ENCODE measurements at regions not wholly inside any gene's neighbourhood (a gene's known extent, or its start where the extent isn't known, plus 50 kb on each side); places are given as distances from the start of the nearest gene placed in this dataset.

DNA sequence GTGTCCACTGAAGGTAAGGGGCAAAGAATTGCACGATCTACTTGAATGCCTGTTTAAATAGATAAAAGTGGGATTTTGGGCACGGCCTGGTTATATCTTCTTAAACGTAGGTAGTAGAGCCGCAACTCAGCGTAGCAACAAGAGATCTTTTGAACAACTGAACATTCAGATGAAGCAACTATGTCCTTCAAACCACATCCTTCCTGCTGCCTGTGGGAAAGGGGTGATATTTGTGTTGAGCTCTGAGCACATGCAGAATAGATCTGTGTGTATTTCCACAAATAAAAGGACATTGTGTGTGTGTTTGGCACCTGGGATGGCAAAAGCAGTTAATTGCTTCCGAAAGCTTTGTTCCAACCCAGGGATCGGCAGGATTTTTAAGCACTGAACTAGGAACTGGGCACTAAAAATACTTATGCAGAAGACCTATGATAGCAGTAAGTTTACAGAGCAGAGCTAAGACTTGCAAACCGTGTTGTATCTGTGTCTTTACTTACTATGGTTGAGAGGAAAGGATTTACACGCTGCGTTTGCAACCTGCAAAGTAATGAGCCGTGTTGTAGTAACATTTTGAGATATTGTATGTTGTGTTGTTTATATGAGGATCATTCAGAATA lies 333.4 kb downstream of the CHRM3 start:
- ATAC-seq = peak in 3 of 4 donors; percentile 27 to 64 (median 54)
- H3K4me3 ChIP-seq = no peak overlapping the region
- no peaks in the 10 kb centered on the region for H3K36me3 ChIP-seq
- H3K27ac ChIP-seq = no peak overlapping the region
- H3K4me1 ChIP-seq = no peaks in the 10 kb centered on the region
- 34% methylated on average over 11 of the region's 11 CpGs for WGBS (ENCODE audit: insufficient coverage, low coverage, low lambda C conversion rate, missing lambda C conversion rate)
- TF ChIP-seq CTCF (IDR thresholded peaks at IDR 0.05) = no peak
- no peaks in the 10 kb centered on the region for H3K9me3 ChIP-seq
- DNase-seq = no peak
- H3K27me3 ChIP-seq = no peaks in the 10 kb centered on the region
- intact Hi-C loops (cut with DNase I) = no loop called here

DNA sequence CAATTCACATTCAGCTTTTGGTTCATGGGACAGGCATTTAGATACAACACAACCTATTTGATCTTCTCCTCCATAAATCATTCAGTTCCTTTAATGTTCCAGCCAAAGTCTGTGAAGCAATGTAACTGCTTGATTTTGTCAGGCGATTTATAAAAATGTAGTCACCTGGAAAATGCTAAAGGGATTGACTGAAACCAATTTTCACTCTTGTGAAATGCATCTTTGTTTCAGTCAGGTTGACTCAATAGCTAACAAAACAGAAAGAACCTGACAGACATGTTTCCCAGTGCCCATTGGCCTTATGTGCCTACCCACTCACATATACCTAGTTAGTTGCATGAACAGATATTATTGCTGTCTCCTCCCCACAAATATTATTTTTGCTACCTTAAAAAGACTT lies 335.7 kb downstream of the CHRM3 start:
- 65% methylated on average over 1 of the region's 1 CpG for WGBS (ENCODE audit: insufficient coverage, low coverage, low lambda C conversion rate, missing lambda C conversion rate)

DNA sequence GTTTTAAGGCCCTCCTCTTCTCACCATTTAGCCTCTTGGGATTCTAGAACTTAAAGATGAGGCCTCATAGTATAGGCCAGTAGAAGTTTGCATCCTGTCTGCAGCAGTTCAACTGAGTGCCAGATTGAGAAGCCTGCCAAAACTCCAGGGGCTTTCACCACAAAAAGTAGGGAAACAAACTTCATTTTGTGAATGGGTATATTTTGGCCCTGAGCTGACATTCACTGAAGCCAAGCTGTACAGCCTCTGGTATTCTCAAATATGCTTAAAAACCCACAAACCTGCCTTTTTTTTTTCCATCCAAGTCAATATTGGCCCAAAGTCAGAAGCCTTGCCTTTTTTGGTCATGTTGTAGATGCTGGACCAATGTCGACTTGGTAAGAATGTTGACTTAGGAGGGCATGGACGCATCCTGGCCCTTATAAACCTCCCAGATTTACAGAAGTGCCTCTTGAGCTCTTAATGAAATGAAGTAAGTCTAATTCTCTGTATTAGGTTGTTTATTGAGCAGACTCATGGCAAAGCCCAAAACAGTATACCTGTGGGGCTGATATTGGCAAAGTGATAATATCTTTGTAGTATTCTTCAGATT lies 337.5 kb downstream of the CHRM3 start:
- no peaks in the 10 kb centered on the region for H3K27me3 ChIP-seq
- DNase-seq (no peak), ATAC-seq (no peak)
- H3K27ac ChIP-seq = no peak overlapping the region
- no peaks in the 10 kb centered on the region for H3K4me1 ChIP-seq
- intact Hi-C loops (cut with DNase I) = no loop called here
- H3K9me3 ChIP-seq = no peaks in the 10 kb centered on the region
- 61% methylated on average over 2 of the region's 2 CpGs for WGBS (ENCODE audit: insufficient coverage, low coverage, low lambda C conversion rate, missing lambda C conversion rate)
- H3K36me3 ChIP-seq = no peaks in the 10 kb centered on the region
- TF ChIP-seq CTCF (IDR thresholded peaks at IDR 0.05) = no peak
- TF ChIP-seq POLR2A (IDR thresholded peaks at IDR 0.05) = no peak
- no peak overlapping the region for H3K4me3 ChIP-seq

More for the DNA sequence above, 335.7 kb downstream of the CHRM3 start:
- H3K4me1 ChIP-seq = no peaks in the 10 kb centered on the region
- intact Hi-C loops (cut with DNase I) = no loop called here
- no peak overlapping the region for H3K27ac ChIP-seq
- H3K4me3 ChIP-seq = no peak overlapping the region
- no peak for DNase-seq
- TF ChIP-seq CTCF (IDR thresholded peaks at IDR 0.05) (no peak), POLR2A (IDR thresholded peaks at IDR 0.05) (no peak)
- H3K36me3 ChIP-seq = no peaks in the 10 kb centered on the region
- no peaks in the 10 kb centered on the region for H3K27me3 ChIP-seq
- ATAC-seq = no peak
- no peaks in the 10 kb centered on the region for H3K9me3 ChIP-seq

- intact Hi-C loops (cut with DNase I) = no loop called here
- TF ChIP-seq POLR2A (IDR thresholded peaks at IDR 0.05) (no peak), CTCF (IDR thresholded peaks at IDR 0.05) (no peak)
Observed at GRCh38 chr1:239725371-239725770, 339.0 kb downstream of the CHRM3 start.

More at GRCh38 chr1:239725371-239725770, 339.0 kb downstream of the CHRM3 start:
- H3K27me3 ChIP-seq = no peaks in the 10 kb centered on the region
- no peaks in the 10 kb centered on the region for H3K9me3 ChIP-seq
- no peak overlapping the region for H3K27ac ChIP-seq
- WGBS (ENCODE audit: insufficient coverage, low coverage, low lambda C conversion rate, missing lambda C conversion rate) = 24% methylated on average over 6 of the region's 6 CpGs
- ATAC-seq = no peak
- no peak overlapping the region for H3K4me3 ChIP-seq
- no peaks in the 10 kb centered on the region for H3K4me1 ChIP-seq
- H3K36me3 ChIP-seq = no peaks in the 10 kb centered on the region
- DNase-seq = no peak

All from right lobe of liver (tissue), 6 donors.